NB4 (cell line): ENCODE measurements at regions not wholly inside any gene's neighbourhood (a gene's known extent, or its start where the extent isn't known, plus 50 kb on each side); places are given as distances from the start of the nearest gene placed in this dataset.

Experiments
- POLR2A ChIP-seq: IDR thresholded peaks from 2 replicates; pipeline ENCODE4 v1.6.1; 2011; ENCODE audit warnings: mild to moderate bottlenecking; ENCODE audit not compliant: insufficient read length; ENCODE audit errors: extremely low read depth
- TF ChIP-seq, protein P1 (sequence below): IDR thresholded peaks from one replicate; pipeline ENCODE4 v1.5.1; 2012; ENCODE audit warnings: low read depth, low read length

DNA sequence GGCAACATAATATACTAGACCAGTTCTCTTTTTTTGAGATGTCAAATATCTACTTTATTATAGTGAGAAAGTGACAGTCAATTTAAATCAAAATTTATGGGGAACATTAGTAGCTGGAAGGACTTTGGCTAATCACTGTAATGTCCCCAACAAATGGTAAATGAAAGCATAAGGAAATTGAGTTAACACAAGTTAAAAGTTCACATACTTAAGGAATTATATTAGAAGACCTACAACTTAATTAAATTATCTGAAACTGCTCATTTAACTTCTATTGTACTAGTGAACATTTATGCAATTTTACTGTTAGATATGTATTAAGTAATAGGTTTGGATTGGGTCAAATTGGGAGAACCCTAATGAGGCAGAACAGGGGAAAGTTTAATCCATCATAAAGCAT, 160.3 kb upstream of the TENM3 start:
- no peak for TF ChIP-seq POLR2A
- TF ChIP-seq, protein P1, sequence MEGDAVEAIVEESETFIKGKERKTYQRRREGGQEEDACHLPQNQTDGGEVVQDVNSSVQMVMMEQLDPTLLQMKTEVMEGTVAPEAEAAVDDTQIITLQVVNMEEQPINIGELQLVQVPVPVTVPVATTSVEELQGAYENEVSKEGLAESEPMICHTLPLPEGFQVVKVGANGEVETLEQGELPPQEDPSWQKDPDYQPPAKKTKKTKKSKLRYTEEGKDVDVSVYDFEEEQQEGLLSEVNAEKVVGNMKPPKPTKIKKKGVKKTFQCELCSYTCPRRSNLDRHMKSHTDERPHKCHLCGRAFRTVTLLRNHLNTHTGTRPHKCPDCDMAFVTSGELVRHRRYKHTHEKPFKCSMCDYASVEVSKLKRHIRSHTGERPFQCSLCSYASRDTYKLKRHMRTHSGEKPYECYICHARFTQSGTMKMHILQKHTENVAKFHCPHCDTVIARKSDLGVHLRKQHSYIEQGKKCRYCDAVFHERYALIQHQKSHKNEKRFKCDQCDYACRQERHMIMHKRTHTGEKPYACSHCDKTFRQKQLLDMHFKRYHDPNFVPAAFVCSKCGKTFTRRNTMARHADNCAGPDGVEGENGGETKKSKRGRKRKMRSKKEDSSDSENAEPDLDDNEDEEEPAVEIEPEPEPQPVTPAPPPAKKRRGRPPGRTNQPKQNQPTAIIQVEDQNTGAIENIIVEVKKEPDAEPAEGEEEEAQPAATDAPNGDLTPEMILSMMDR: no peak
